CD4-positive, alpha-beta T cell treated with Interleukin-21 for 1 hour (primary cell): ENCODE measurements at regions not wholly inside any gene's neighbourhood (a gene's known extent, or its start where the extent isn't known, plus 50 kb on each side); places are given as distances from the start of the nearest gene placed in this dataset.
"Not testable (repeated sequence)": the region's sequence is repeated elsewhere in the genome, so short reads cannot be mapped to it uniquely, and the experiment has no call there.

Experiments used
- DNase-seq: peaks from one replicate; pipeline ENCODE4 v3.0.0-alpha.2; 2020

DNA sequence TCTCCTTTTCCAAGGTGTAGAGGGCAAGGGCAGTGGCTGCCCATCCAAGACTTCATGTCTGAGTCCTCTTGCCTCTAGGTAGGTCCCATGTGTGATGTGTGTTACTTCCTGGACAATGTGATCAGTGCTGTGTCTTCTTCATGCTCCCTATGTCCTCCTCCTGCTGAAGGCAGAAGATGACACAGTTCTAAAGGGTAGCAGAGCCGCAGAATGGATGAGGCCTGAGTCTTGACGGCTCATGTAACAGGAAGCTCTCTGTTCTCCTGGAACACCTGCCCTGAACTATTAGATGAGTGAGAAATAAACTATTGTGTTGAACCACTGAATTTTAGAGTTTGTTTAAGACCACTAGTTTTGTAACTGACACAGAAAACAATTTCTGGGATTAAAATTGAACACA lies 165.9 kb downstream of the NDFIP2 start:
- no peak for DNase-seq

DNA sequence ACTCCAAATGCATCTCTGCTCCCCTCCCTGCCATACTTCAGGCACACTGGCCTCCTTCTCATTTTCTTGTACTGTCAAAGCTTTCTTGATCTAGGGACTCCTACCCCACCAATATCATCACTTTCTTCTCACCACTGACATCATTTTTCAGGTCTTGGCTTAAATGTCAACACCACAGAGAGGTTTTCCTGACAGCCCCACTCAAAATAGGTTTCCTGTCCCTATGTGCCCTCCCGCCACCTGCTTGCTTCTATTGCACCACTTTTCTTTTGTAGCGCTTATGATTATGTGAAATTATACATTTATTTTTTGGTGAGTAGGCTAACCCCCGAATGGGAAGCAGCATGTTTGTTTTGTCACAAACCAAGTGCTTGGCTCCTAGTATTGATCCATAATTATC lies 164.6 kb downstream of the NDFIP2 start:
- DNase-seq = no peak

DNA sequence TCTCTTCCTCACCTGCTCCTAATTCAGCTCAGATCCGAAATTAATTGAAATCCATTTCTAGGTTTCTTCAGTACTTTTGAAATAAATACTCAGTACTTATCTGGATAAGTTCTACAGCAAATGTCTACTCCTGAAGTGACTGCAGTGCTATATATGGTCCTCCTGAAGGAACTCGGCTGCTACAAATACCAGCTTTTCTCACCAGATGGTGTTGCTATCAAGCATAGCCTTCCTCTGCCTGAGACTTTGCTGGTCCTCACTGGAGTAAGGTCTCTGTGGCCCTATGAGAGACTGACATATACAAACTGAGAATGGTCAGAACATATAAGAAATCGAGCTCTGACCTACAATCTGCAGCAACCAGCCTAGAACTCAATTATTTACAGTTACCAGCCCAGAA lies 161.6 kb downstream of the NDFIP2 start:
- no peak for DNase-seq

DNA sequence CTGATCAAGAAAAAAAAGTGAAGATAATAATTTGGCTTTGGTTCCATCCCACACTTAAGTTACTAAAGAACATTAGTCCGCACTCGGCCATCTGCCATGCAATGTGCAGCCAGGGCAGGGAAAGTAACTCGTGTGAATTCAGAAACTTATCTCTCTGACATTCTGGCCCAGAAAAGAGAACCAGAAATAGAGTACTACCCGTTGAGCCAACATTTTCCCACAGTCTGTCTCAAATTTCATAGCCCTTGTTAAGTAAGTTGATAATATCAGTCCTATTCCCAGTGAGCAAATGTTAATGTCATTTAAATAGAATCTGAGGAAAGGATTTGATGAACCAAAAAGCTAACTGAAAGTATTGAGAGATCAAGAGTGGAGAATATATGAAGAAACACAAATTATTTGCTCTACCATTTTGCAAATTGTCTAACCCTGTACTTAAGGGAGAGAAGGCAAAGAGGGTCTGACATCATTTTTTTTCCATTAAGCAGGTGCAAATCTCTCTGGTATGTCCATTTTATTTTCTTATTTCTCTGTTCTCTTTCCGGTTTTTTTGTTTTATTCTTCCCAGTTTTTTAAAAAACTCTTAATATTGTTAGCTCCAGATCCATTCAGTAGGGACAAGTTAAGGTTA lies 156.3 kb downstream of the NDFIP2 start:
- no peak for DNase-seq

GRCh38 chr13:79631051-79631659 lies 150.2 kb downstream of the NDFIP2 start:
- no peak for DNase-seq

GRCh38 chr13:79628463-79628862 lies 147.5 kb downstream of the NDFIP2 start:
- no peak for DNase-seq

DNA sequence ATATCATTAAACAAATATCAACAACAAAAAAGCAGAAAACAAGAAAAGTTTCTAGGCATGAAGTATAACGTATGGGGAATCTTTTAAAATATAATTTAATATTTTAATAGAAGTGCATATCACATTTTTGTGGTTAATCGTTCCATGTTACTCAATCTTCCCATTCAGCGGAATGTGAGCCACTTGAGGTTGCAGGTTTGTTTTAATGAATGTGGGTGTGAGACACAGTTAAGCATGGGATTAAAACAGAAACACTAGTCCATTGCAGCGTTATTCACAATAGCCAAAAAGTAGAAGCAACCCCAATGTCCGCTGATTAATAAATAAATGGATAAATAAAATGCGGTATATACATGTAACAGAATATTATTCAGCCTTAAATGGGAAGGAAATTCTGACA lies 146.0 kb downstream of the NDFIP2 start:
- no peak for DNase-seq

GRCh38 chr13:79625517-79625916 lies 144.6 kb downstream of the NDFIP2 start:
- DNase-seq = no peak

- no peak for DNase-seq
Observed at GRCh38 chr13:79621902-79622301, 140.9 kb downstream of the NDFIP2 start.

DNA sequence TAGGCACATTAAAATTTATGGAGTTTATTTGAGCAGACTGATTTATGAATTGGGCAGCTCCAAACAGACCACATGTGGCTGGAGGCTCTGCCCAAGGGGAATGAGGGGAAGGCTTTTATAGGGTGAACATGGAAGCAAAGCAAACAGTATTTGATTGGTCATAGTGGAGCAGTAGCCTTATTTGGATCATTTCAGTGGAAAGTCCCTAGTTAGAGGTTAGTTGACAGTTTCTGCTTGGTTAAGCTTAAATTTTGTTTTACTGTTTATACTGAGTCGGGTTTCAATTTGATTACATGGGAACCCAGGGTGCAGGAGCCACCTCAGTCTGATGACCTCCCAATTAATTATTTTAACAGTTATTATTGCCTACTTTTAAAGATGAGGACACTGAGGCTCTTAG lies 140.5 kb downstream of the NDFIP2 start:
- DNase-seq = no peak

DNA sequence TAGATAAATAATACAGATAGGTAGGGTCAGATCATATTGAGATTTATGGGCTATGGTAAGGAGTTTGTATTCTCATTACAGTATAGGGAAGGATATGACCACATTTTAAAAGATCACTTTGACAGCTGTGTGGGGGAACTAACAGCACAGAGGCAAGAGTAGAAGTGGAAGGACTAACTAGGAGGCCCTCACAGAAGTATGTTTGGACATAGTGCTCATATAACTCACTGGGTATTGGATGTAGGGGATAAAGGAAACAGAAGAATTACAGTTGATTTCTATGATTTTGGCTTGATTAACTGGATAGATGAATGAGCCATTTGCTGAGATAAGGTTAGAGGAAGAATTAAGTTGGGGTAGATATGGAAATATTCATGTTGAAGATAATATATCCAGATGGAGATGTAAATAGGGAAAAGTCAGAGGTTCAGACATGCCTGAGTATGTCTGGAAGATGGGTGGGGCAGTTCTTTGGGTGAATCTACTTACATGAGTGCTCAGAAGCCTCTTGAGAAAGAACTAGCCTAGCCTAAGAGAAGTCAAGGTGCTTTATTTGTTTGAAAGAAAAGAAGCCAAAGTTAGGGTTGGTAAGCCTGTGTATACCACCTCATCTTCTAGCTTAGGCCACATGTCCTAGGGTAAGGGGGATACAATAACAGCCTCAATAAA lies 133.4 kb downstream of the NDFIP2 start:
- no peak for DNase-seq

DNA sequence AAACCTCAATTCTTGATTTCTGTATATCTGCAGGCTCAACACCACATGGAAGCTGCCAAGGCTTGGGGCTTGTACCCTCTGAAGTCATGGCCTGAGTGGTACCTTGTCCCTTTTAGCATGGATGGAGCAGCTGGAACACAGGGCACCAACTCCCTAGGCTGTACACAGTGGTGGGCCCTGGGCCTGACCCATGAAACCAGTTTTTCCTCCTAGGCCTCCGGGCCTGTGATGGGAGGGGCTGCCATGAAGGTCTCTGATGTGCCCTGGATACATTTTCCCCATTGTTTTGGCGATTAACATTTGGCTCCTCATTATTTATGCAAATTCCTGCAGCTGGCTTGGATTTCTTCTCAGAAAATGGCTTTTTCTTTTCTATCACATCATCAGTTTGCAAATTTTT lies 131.6 kb downstream of the NDFIP2 start:
- DNase-seq = no peak

GRCh38 chr13:79607895-79608294 lies 126.9 kb downstream of the NDFIP2 start:
- DNase-seq = not testable (repeated sequence)
